ENCODE measurements at regions not wholly inside any gene's neighbourhood (a gene's known extent, or its start where the extent isn't known, plus 50 kb on each side); places are given as distances from the start of the nearest gene placed in this dataset.

DNA sequence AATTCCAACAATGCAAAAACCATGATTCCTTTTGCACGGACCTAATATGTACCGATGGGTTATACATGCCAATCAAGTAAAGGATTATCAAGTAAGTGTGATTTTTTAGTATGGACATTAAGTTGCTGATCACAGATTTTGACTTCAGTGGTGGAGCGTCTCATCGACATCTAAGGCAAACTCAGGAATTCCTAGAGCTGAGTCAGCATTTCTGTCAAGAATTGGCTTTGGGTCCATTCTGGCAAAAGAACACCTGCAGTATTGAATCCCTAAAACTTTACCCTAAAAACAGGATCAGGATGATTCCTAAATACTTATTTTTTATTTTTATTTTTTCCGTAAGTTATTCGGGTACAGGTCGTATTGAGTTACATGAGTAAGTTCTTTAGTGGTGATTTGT is 83.6 kb downstream of the HPGD start:
- no peak for TF ChIP-seq ZBTB7A (IDR thresholded peaks at IDR 0.05; ENCODE audit: low read depth)
- no peak for TF ChIP-seq EGR1 (IDR thresholded peaks at IDR 0.05)
- no peak for TF ChIP-seq TAF1 (IDR thresholded peaks at IDR 0.05; ENCODE audit: low read depth)
- TF ChIP-seq TCF12 (IDR thresholded peaks at IDR 0.05; ENCODE audit: low read depth), result no peak
- TF ChIP-seq, protein P1, sequence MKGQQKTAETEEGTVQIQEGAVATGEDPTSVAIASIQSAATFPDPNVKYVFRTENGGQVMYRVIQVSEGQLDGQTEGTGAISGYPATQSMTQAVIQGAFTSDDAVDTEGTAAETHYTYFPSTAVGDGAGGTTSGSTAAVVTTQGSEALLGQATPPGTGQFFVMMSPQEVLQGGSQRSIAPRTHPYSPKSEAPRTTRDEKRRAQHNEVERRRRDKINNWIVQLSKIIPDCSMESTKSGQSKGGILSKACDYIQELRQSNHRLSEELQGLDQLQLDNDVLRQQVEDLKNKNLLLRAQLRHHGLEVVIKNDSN (IDR thresholded peaks at IDR 0.05), result no peak
- no peak for TF ChIP-seq EP300 (IDR thresholded peaks at IDR 0.05; ENCODE audit: borderline replicate concordance)
- no peak for TF ChIP-seq CREB1 (IDR thresholded peaks at IDR 0.05; ENCODE audit: low read depth)
- TF ChIP-seq, protein P2, sequence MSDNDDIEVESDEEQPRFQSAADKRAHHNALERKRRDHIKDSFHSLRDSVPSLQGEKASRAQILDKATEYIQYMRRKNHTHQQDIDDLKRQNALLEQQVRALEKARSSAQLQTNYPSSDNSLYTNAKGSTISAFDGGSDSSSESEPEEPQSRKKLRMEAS (IDR thresholded peaks at IDR 0.05), result no peak
- no peak for TF ChIP-seq CEBPB (IDR thresholded peaks at IDR 0.05)
- no peak for TF ChIP-seq FOXM1 (IDR thresholded peaks at IDR 0.05; ENCODE audit: borderline replicate concordance, low read depth)
- TF ChIP-seq, protein P3, sequence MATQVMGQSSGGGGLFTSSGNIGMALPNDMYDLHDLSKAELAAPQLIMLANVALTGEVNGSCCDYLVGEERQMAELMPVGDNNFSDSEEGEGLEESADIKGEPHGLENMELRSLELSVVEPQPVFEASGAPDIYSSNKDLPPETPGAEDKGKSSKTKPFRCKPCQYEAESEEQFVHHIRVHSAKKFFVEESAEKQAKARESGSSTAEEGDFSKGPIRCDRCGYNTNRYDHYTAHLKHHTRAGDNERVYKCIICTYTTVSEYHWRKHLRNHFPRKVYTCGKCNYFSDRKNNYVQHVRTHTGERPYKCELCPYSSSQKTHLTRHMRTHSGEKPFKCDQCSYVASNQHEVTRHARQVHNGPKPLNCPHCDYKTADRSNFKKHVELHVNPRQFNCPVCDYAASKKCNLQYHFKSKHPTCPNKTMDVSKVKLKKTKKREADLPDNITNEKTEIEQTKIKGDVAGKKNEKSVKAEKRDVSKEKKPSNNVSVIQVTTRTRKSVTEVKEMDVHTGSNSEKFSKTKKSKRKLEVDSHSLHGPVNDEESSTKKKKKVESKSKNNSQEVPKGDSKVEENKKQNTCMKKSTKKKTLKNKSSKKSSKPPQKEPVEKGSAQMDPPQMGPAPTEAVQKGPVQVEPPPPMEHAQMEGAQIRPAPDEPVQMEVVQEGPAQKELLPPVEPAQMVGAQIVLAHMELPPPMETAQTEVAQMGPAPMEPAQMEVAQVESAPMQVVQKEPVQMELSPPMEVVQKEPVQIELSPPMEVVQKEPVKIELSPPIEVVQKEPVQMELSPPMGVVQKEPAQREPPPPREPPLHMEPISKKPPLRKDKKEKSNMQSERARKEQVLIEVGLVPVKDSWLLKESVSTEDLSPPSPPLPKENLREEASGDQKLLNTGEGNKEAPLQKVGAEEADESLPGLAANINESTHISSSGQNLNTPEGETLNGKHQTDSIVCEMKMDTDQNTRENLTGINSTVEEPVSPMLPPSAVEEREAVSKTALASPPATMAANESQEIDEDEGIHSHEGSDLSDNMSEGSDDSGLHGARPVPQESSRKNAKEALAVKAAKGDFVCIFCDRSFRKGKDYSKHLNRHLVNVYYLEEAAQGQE (IDR thresholded peaks at IDR 0.05; ENCODE audit: low read depth), result no peak
- TF ChIP-seq RAD21 (IDR thresholded peaks at IDR 0.05; ENCODE audit: low read depth), result no peak
- TF ChIP-seq TEAD4 (IDR thresholded peaks at IDR 0.05), result no peak
- no peak for TF ChIP-seq NFIC (IDR thresholded peaks at IDR 0.05)

DNA sequence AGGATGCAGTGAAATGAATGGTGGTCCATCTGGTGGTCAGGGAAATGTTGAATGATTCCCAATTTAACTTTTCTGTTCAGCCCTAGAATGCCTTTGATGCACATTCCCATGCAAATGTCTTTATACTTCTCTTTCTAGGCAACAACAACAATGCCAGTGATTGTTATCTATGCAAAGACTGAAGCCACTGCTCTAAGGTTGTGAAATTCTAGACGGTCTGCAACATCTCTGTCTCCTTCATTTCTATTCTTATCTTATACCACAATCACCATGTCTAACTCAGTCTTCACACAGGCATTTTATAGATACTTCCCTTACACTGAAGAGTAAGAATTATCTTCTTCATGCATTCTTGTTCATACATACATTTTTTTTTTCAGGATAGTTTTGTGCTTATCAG is 84.5 kb downstream of the HPGD start:
- TF ChIP-seq, protein P1 (IDR thresholded peaks at IDR 0.05), result no peak
- TF ChIP-seq EP300 (IDR thresholded peaks at IDR 0.05; ENCODE audit: borderline replicate concordance), result no peak
- TF ChIP-seq, protein P2 (IDR thresholded peaks at IDR 0.05), result no peak

DNA sequence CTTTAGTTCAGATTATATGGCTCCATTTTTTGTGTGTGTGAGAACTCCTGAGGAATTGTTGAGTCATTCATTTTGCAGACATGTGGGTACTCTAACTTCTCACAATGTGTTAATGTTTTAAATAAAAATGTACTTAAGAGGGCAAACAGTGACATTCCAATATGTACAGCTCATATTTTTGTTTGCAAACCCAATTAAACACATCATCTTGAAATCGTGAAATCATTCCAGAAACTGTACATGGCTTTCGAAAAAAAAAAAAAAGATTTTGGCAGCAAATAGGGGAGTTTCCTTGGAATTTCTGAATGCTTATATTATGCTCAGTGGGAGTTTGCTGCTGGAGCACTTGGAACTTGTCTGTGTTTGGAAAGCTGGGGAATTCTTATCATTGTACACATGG is 85.0 kb downstream of the HPGD start:
- TF ChIP-seq TAF1 (IDR thresholded peaks at IDR 0.05; ENCODE audit: low read depth) (no peak), TCF12 (IDR thresholded peaks at IDR 0.05; ENCODE audit: low read depth) (no peak), YY1 (IDR thresholded peaks at IDR 0.05; ENCODE audit: low read depth) (no peak), NFIC (IDR thresholded peaks at IDR 0.05) (no peak), ZBTB7A (IDR thresholded peaks at IDR 0.05; ENCODE audit: low read depth) (no peak), CREB1 (IDR thresholded peaks at IDR 0.05; ENCODE audit: low read depth) (no peak), CEBPB (IDR thresholded peaks at IDR 0.05) (no peak), FOXM1 (IDR thresholded peaks at IDR 0.05; ENCODE audit: borderline replicate concordance, low read depth) (no peak), EP300 (IDR thresholded peaks at IDR 0.05; ENCODE audit: borderline replicate concordance) (no peak), RAD21 (IDR thresholded peaks at IDR 0.05; ENCODE audit: low read depth) (no peak), TEAD4 (IDR thresholded peaks at IDR 0.05) (no peak), EGR1 (IDR thresholded peaks at IDR 0.05) (no peak)
- TF ChIP-seq, protein P3 (IDR thresholded peaks at IDR 0.05; ENCODE audit: low read depth), result no peak
- TF ChIP-seq, protein P1 (IDR thresholded peaks at IDR 0.05), result no peak
- TF ChIP-seq, protein P2 (IDR thresholded peaks at IDR 0.05), result no peak

DNA sequence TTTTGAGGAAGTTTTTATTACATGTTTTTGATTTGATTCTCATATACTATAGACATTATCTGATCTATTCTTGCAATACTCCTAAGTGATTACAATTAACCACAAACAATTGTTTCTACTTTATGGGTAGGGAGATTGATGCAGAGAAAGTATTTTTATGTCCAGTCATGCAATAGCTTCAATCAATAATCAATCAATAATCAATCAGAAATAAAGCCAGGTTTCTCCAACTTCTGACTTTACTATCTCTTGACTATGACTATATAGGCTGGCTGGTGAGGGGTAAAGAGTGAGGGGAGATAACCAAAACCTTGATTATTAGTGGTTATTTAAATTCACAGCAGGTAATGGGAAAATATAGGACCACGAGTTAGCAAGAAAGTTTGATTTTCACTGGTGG is 85.9 kb downstream of the HPGD start:
- TF ChIP-seq NFIC (IDR thresholded peaks at IDR 0.05) (no peak), TEAD4 (IDR thresholded peaks at IDR 0.05) (no peak), RAD21 (IDR thresholded peaks at IDR 0.05; ENCODE audit: low read depth) (no peak), EP300 (IDR thresholded peaks at IDR 0.05; ENCODE audit: borderline replicate concordance) (no peak), TAF1 (IDR thresholded peaks at IDR 0.05; ENCODE audit: low read depth) (no peak), CEBPB (IDR thresholded peaks at IDR 0.05) (no peak), FOXM1 (IDR thresholded peaks at IDR 0.05; ENCODE audit: borderline replicate concordance, low read depth) (no peak), CREB1 (IDR thresholded peaks at IDR 0.05; ENCODE audit: low read depth) (no peak), ZBTB7A (IDR thresholded peaks at IDR 0.05; ENCODE audit: low read depth) (no peak), TCF12 (IDR thresholded peaks at IDR 0.05; ENCODE audit: low read depth) (no peak), YY1 (IDR thresholded peaks at IDR 0.05; ENCODE audit: low read depth) (no peak), EGR1 (IDR thresholded peaks at IDR 0.05) (no peak)
- TF ChIP-seq, protein P2 (IDR thresholded peaks at IDR 0.05), result no peak
- TF ChIP-seq, protein P1 (IDR thresholded peaks at IDR 0.05), result no peak
- TF ChIP-seq, protein P3 (IDR thresholded peaks at IDR 0.05; ENCODE audit: low read depth), result no peak

Measured in Ishikawa (cell line).